MM.1S (cell line): ENCODE measurements at regions not wholly inside any gene's neighbourhood (a gene's known extent, or its start where the extent isn't known, plus 50 kb on each side); places are given as distances from the start of the nearest gene placed in this dataset.

Experiments used
- EZH2phosphoT487 ChIP-seq: fragments of 300-600 bp; sonication (generic); IDR thresholded peaks from 2 replicates; pipeline ENCODE4 v1.6.1; 2018; ENCODE audit warnings: antibody characterized with exemption, low read length
- TF ChIP-seq, protein P1 (sequence below): fragments of 300-600 bp; sonication (generic); IDR thresholded peaks from 2 replicates; pipeline ENCODE4 v1.5.1; 2016; ENCODE audit warnings: antibody characterized with exemption, low read length, mixed read lengths

DNA sequence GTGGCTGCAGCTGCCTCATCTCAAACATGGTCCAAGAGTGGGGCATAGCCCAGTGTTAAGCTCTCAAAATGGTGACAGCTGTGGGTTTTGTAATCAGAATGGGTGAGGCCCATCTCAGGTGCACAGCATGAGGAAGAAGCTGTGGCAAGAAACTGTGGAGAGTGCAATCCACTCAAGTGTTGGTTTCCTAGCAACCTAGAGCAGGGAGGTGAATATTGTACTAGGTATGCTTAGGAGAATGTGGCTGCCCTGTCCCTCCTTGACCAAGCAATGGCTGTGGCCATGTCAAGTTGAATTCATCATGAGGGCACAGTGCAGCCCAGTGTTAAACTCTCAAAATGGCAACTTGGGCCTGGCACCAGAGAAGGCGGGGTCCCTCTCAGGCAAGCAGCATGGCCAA is 160.5 kb upstream of the KCNN2 start:
- TF ChIP-seq, protein P1, sequence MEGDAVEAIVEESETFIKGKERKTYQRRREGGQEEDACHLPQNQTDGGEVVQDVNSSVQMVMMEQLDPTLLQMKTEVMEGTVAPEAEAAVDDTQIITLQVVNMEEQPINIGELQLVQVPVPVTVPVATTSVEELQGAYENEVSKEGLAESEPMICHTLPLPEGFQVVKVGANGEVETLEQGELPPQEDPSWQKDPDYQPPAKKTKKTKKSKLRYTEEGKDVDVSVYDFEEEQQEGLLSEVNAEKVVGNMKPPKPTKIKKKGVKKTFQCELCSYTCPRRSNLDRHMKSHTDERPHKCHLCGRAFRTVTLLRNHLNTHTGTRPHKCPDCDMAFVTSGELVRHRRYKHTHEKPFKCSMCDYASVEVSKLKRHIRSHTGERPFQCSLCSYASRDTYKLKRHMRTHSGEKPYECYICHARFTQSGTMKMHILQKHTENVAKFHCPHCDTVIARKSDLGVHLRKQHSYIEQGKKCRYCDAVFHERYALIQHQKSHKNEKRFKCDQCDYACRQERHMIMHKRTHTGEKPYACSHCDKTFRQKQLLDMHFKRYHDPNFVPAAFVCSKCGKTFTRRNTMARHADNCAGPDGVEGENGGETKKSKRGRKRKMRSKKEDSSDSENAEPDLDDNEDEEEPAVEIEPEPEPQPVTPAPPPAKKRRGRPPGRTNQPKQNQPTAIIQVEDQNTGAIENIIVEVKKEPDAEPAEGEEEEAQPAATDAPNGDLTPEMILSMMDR, result no peak
- TF ChIP-seq EZH2phosphoT487, result no peak
